ENCODE measurements at regions not wholly inside any gene's neighbourhood (a gene's known extent, or its start where the extent isn't known, plus 50 kb on each side); places are given as distances from the start of the nearest gene placed in this dataset.

DNA sequence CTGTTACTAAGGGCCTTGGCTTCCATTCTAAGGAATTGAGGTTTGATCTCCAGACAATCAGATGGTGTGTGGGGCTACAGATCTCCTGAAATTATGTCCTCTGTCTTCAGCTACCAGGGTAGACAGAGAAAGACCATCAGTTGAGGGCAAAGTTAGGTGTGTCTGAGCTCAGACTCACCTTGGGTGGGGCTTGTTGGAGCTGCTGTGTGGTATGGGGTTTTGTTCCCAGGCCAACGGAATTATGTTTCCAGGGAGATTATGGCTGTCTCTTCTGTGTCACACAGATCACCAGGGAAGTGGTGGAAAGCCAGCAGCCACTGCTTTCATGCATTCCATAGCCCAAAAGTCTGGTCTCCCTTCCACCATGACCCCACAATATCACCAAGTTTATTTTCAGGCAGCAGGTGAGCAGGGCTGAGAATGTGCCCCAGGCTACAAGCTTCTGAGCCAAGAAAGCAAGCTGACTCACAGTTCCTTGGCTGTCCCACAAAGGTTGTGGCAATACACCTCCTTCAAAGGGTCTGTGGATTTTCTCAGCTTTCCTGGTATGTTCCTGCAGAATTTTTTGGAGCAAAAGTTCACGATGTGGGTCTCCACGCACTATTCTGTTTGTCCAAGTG, 714.9 kb downstream of the LUZP2 start:
- DNase-seq (no peak), ATAC-seq (no peak)
- H3K4me1 Mint-ChIP-seq: no peaks in the 10 kb centered on the region
- 79% methylated on average over 3 of the region's 3 CpGs for WGBS (ENCODE audit: insufficient coverage)
- H3K9me3 Mint-ChIP-seq: peaks cover 9 to 26% of the 10 kb centered on the region in 2 donors
- H3K27ac Mint-ChIP-seq: no peak overlapping the region
- H3K36me3 Mint-ChIP-seq: no peaks in the 10 kb centered on the region
- TF ChIP-seq, protein P1, sequence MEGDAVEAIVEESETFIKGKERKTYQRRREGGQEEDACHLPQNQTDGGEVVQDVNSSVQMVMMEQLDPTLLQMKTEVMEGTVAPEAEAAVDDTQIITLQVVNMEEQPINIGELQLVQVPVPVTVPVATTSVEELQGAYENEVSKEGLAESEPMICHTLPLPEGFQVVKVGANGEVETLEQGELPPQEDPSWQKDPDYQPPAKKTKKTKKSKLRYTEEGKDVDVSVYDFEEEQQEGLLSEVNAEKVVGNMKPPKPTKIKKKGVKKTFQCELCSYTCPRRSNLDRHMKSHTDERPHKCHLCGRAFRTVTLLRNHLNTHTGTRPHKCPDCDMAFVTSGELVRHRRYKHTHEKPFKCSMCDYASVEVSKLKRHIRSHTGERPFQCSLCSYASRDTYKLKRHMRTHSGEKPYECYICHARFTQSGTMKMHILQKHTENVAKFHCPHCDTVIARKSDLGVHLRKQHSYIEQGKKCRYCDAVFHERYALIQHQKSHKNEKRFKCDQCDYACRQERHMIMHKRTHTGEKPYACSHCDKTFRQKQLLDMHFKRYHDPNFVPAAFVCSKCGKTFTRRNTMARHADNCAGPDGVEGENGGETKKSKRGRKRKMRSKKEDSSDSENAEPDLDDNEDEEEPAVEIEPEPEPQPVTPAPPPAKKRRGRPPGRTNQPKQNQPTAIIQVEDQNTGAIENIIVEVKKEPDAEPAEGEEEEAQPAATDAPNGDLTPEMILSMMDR (IDR thresholded peaks at IDR 0.05): no peak
- H3K9me3 ChIP-seq (ENCODE audit: control insufficient read depth, insufficient read depth, low read length): no peaks in the 10 kb centered on the region
- H3K27me3 Mint-ChIP-seq (ENCODE audit: low read depth in 2 of 2): no peaks in the 10 kb centered on the region
- H3K4me3 ChIP-seq (ENCODE audit: low read length): no peak overlapping the region
- H3K27me3 ChIP-seq (ENCODE audit: control insufficient read depth, insufficient read depth, low read length): no peaks in the 10 kb centered on the region
- intact Hi-C loops (cut with micrococcal nuclease): no loop called here
- no peaks in the 10 kb centered on the region for H3K4me1 ChIP-seq (ENCODE audit: control insufficient read depth, insufficient read depth, low read length)
- no peak overlapping the region for H3K27ac ChIP-seq (ENCODE audit: low read length)
- no peak overlapping the region for H3K4me3 Mint-ChIP-seq
- no peaks in the 10 kb centered on the region for H3K36me3 ChIP-seq (ENCODE audit: control insufficient read depth, insufficient read depth, low read length)

GRCh38 chr11:25214535-25215176, 717.8 kb downstream of the LUZP2 start:
- TF ChIP-seq, protein P1 (IDR thresholded peaks at IDR 0.05): no peak
- Histone ChIP-seq H3K4me1 (ENCODE audit: control insufficient read depth, insufficient read depth, low read length) (no peaks in the 10 kb centered on the region), H3K9me3 (ENCODE audit: control insufficient read depth, insufficient read depth, low read length) (no peaks in the 10 kb centered on the region), H3K36me3 (ENCODE audit: control insufficient read depth, insufficient read depth, low read length) (no peaks in the 10 kb centered on the region), H3K27me3 (ENCODE audit: control insufficient read depth, insufficient read depth, low read length) (no peaks in the 10 kb centered on the region), H3K4me3 (ENCODE audit: low read length) (no peak overlapping the region), H3K27ac (ENCODE audit: low read length) (no peak overlapping the region)
- Mint-ChIP-seq H3K27ac (no peak overlapping the region), H3K27me3 (ENCODE audit: low read depth in 2 of 2) (no peaks in the 10 kb centered on the region), H3K4me3 (no peak overlapping the region), H3K9me3 (peaks cover 5 to 16% of the 10 kb centered on the region in 2 donors), H3K36me3 (no peaks in the 10 kb centered on the region), H3K4me1 (no peaks in the 10 kb centered on the region)
- intact Hi-C loops (cut with micrococcal nuclease): no loop called here
- WGBS (ENCODE audit: insufficient coverage): no CpG with 5 or more reads among the region's 2 CpGs
- DNase-seq (no peak), ATAC-seq (no peak)

- Histone ChIP-seq H3K27me3 (ENCODE audit: control insufficient read depth, insufficient read depth, low read length) (no peaks in the 10 kb centered on the region), H3K9me3 (ENCODE audit: control insufficient read depth, insufficient read depth, low read length) (no peaks in the 10 kb centered on the region), H3K4me3 (ENCODE audit: low read length) (no peak overlapping the region), H3K4me1 (ENCODE audit: control insufficient read depth, insufficient read depth, low read length) (no peaks in the 10 kb centered on the region), H3K27ac (ENCODE audit: low read length) (no peak overlapping the region), H3K36me3 (ENCODE audit: control insufficient read depth, insufficient read depth, low read length) (no peaks in the 10 kb centered on the region)
- Mint-ChIP-seq H3K4me1 (no peaks in the 10 kb centered on the region), H3K9me3 (peaks cover 4 to 16% of the 10 kb centered on the region in 2 donors), H3K27me3 (ENCODE audit: low read depth in 2 of 2) (no peaks in the 10 kb centered on the region), H3K4me3 (no peak overlapping the region), H3K27ac (no peak overlapping the region), H3K36me3 (peaks cover 7% of the 10 kb centered on the region)
- ATAC-seq (no peak), DNase-seq (no peak)
- TF ChIP-seq, protein P1 (IDR thresholded peaks at IDR 0.05): no peak
- WGBS (ENCODE audit: insufficient coverage): 50% methylated on average over 1 of the region's 1 CpG
- intact Hi-C loops (cut with micrococcal nuclease): no loop called here
These were observed 721.2 kb downstream of the LUZP2 start for GRCh38 chr11:25218036-25218435.

DNA sequence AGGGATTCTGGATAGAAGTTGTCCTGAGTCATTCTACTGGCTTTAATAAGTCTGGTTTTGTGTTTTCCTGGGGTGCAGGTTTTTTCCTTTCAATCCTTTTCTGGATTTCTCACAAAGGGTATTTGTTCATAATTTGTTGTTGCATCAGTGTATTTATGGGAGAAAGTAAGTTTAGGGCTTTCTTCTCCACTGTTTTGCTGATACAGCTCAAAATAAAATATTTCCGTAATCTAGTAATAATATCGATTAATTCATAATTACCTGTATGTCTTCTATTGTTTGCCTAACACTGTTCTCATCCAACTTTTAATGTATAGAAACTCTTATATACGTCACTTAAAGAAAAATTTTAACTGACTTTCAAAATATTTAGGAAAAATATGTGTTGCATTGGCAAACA, 728.2 kb downstream of the LUZP2 start:
- TF ChIP-seq, protein P1 (IDR thresholded peaks at IDR 0.05): no peak
- Histone ChIP-seq H3K36me3 (ENCODE audit: control insufficient read depth, insufficient read depth, low read length) (no peaks in the 10 kb centered on the region), H3K4me1 (ENCODE audit: control insufficient read depth, insufficient read depth, low read length) (no peaks in the 10 kb centered on the region), H3K4me3 (ENCODE audit: low read length) (no peak overlapping the region), H3K27ac (ENCODE audit: low read length) (no peak overlapping the region), H3K27me3 (ENCODE audit: control insufficient read depth, insufficient read depth, low read length) (no peaks in the 10 kb centered on the region), H3K9me3 (ENCODE audit: control insufficient read depth, insufficient read depth, low read length) (no peaks in the 10 kb centered on the region)
- no peak overlapping the region for H3K4me3 Mint-ChIP-seq
- no peak overlapping the region for H3K27ac Mint-ChIP-seq
- H3K9me3 Mint-ChIP-seq: peaks cover 10 to 22% of the 10 kb centered on the region in 2 donors
- intact Hi-C loops (cut with micrococcal nuclease): no loop called here
- H3K36me3 Mint-ChIP-seq: peaks cover 7% of the 10 kb centered on the region
- no peaks in the 10 kb centered on the region for H3K4me1 Mint-ChIP-seq
- DNase-seq (no peak), ATAC-seq (no peak)
- H3K27me3 Mint-ChIP-seq (ENCODE audit: low read depth in 2 of 2): no peaks in the 10 kb centered on the region
- no CpG with 5 or more reads among the region's 3 CpGs for WGBS (ENCODE audit: insufficient coverage)

All from natural killer cell (primary cell).